GM19463 (cell line): ENCODE measurements at regions not wholly inside any gene's neighbourhood (a gene's known extent, or its start where the extent isn't known, plus 50 kb on each side); places are given as distances from the start of the nearest gene placed in this dataset.
A peak's percentile ranks its signal among the peaks of the same experiment; 100 is the strongest.
"Not testable (repeated sequence)": the region's sequence is repeated elsewhere in the genome, so short reads cannot be mapped to it uniquely, and the experiment has no call there.

ENCODE experiments used
- ATAC-seq: cut with Tn5 transposase; IDR thresholded peaks from one replicate; pipeline ENCODE4 v1.9.1; 2021; ENCODE audit warnings: mild to moderate bottlenecking, moderate library complexity; ENCODE audit not compliant: unreplicated experiment

GRCh38 chr10:8173243-8173865, 118.9 kb downstream of the GATA3 start:
- no peak for ATAC-seq

GRCh38 chr10:8173866-8174243, 119.4 kb downstream of the GATA3 start:
- no peak for ATAC-seq

- no peak for ATAC-seq
Observed at GRCh38 chr10:8174762-8175161, 120.3 kb downstream of the GATA3 start.

- not testable (repeated sequence) for ATAC-seq
Observed at GRCh38 chr10:8177526-8177925, 123.0 kb downstream of the GATA3 start.

DNA sequence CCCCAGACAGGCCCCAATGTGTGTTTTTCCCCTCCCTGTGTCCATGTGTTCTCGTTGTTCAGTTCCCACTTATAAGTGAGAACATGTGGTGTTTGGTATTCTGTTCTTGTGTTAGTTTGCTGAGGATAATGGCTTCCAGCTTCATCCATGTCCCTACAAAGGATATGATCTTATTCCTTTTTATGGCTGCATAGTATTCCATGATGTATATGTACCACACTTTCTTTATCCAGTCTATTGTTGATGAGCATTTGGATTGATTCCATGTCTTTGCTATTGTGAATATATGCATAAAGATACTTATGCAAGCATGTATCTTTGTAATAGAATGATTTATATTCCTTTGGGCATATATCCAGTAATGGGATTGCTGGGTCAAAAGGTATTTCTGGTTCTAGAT, 125.3 kb downstream of the GATA3 start:
- not testable (repeated sequence) for ATAC-seq

- ATAC-seq, result no peak
Observed at GRCh38 chr10:8180360-8181109, 126.0 kb downstream of the GATA3 start.

GRCh38 chr10:8181496-8182157, 127.1 kb downstream of the GATA3 start:
- ATAC-seq, result no peak

DNA sequence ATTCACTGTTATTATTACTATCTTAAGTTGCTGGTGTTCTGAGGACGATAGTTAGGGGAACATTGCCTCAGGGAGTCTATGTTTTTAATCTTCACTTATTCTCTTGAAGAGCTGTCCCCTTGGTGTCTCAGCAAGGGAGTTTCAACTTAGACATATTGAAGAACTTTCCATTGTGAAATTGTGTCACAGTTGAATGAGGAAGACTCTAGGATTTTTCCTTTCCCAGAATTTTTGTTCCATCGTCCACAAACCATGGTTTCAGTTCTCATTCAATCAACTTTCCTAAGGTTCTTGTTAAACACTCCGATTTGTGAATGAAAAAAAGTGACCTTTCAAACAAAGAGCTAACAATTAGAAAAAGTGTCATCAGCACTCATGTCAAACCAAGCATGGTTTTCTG, 128.3 kb downstream of the GATA3 start:
- no peak for ATAC-seq

DNA sequence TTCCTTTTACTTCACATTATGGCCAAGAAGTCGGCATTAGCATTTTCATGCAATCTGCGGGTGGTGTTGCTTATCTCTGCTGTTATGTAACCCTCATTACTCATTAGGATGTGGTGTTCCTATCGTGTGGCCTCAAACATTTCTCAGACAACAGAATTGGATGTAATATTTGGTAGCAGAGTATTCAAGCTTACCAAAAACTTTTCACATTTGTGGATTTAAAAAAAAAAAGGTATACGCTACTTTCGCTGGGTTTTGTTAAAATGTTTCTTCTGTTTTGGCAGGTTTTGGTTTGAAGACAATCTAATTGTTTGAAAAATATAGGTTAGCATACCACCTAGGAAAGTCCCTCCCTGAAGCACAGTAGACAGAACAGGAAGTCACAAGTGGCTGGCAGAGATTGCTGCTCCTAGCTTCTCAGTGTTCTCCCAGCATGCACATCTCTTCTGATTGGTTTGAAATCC, 128.8 kb downstream of the GATA3 start:
- ATAC-seq, result peak; percentile 73

- no peak for ATAC-seq
Observed at GRCh38 chr10:8187171-8187666, 132.7 kb downstream of the GATA3 start.

- ATAC-seq, result no peak
Observed at GRCh38 chr10:8189458-8189857, 135.0 kb downstream of the GATA3 start.

- ATAC-seq, result no peak
Observed at GRCh38 chr10:8192301-8192700, 137.8 kb downstream of the GATA3 start.

DNA sequence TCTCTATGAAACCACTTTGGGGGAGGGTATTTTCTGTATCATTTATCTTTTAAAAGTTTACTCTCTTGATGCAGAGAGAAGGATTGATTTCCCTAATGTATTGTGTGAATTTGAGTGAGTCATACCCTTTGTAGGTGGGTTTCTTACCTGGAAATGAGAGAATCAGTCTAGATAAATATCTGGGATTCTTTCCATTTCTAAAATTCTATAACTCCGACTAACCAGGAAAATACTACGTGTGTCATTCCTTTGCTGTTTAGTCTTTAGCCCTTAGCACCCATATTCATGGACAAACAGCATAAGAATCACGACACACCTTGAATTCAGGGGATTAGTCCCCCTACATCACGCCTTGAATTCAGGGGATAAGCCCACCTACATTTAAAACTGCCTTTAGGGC, 139.1 kb downstream of the GATA3 start:
- no peak for ATAC-seq

GRCh38 chr10:8194050-8194449, 139.6 kb downstream of the GATA3 start:
- ATAC-seq, result no peak

GRCh38 chr10:8206882-8207281, 152.4 kb downstream of the GATA3 start:
- no peak for ATAC-seq

DNA sequence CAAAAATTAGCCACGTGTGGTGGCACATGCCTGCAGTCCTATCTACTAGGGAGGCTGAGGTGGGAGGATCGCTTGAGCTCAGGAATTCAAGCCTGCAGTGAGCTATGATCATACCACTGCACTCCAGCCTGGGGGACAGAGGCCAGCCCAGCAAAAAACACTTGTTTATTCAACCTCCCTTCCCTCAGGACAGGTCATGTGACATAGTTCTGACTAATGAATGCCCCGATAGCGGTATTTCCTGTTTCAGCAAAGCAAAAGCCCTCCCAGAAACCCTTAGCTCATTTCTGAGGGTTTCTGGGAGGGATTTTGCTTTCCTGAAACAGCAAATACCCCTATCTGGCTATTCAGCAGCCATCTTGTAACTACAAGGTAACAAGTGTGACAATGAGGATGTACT, 157.1 kb downstream of the GATA3 start:
- ATAC-seq, result no peak

DNA sequence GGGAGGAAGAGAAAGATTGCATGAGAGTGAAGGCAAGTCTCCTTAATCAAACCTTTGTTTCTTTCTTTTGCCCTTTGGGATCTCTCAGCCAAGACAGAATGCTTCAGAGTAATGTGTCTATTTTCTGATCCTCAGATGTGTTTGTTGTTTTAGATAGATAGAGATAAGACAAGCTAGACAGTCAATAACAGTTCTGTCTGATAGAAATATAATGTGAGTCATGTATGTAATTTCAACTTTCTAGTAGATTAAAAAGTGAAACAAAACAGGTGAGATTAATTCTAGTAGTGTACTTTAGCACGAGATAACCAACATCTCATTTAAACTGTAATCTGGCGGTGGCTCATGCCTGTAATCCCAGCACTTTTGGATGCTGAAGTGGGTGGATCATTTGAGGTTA, 159.2 kb downstream of the GATA3 start:
- ATAC-seq, result no peak

DNA sequence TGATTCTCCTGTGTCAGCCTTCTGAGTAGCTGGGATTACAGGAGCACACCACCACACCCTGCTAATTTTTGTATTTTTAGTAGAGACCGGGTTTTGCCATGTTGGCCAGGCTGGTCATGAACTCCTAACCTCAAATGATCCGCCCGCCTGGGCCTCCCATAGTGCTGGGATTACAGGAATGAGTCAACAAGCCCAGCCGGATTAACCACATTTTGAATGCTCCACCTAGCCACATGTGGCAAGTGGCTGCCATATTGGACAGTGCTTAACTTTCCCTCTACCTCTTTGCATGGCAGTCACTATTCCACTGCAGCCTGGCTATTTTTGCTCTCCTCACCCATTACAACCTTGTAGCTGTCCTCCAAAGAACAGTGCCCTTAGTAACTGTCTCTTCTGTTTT, 160.1 kb downstream of the GATA3 start:
- no peak for ATAC-seq

DNA sequence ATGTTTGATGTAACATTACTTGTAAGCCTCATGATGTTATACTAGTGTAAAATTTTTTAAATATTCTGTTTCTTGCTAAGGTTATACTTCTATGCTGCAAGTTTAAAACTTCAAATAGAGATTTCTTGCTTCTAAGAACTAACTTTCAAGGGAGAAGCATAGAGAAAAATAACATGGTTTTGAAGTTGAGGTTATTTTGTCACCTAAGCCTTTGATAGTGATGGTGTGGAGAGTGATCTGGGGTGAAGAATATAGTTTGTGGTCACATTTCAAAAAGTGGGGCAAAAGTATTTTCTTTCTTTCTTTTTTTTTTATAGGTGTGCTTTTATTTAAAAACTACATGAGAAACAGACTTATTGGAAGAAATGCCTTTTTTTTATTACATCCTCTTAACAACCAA, 162.4 kb downstream of the GATA3 start:
- no peak for ATAC-seq

GRCh38 chr10:8221451-8221850, 167.0 kb downstream of the GATA3 start:
- no peak for ATAC-seq

GRCh38 chr10:8224591-8224990, 170.1 kb downstream of the GATA3 start:
- ATAC-seq, result no peak

DNA sequence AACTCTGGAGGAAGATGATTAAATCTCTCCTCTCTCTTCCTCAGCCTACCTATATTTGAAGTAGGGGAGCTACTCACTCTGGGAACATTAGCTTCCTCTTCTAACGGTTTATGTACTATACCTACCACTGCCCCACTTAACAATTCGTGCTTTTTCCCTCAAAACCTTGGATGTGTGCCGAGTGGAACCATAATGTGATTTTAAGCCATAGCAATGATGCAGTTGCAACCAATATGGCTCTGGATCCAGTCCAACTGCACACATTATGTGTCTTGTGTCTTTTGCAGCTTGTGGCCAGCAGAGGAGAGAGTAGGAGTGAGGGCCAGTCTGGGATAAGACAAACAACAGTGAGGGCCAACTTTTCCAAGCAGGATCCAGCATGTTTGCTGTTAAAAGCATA, 170.7 kb downstream of the GATA3 start:
- no peak for ATAC-seq
